H9 (cell line): ENCODE measurements at regions not wholly inside any gene's neighbourhood (a gene's known extent, or its start where the extent isn't known, plus 50 kb on each side); places are given as distances from the start of the nearest gene placed in this dataset.

Source experiments
- DNase-seq: peaks from one replicate; pipeline ENCODE4 v3.0.0-alpha.2; 2017
- H2AFZ ChIP-seq: one replicate; pipeline ENCODE4 v1.6.1; 2013; ENCODE audit warnings: mild to moderate bottlenecking, low read length, control low read depth, moderate library complexity
- H2AK5ac ChIP-seq: 2 replicates; pipeline ENCODE4 v1.6.1; 2013; ENCODE audit warnings: low read length, control low read depth, mixed read lengths; ENCODE audit not compliant: insufficient read length
- H2BK120ac ChIP-seq: one replicate; pipeline ENCODE4 v1.6.1; 2013; ENCODE audit warnings: low read depth, mild to moderate bottlenecking, low read length, control low read depth, inconsistent platforms; ENCODE audit not compliant: poor library complexity, severe bottlenecking
- H2BK12ac ChIP-seq: 2 replicates; pipeline ENCODE4 v1.6.1; 2013; ENCODE audit warnings: low read length, control low read depth, mixed read lengths, low read depth; ENCODE audit not compliant: insufficient read length
- H2BK15ac ChIP-seq: 2 replicates; pipeline ENCODE4 v1.6.1; 2013; ENCODE audit warnings: low read depth, low read length, control low read depth
- H2BK20ac ChIP-seq: one replicate; pipeline ENCODE4 v1.6.1; 2013; ENCODE audit warnings: low read depth, mild to moderate bottlenecking, low read length, control low read depth, inconsistent platforms; ENCODE audit not compliant: poor library complexity, severe bottlenecking
- H2BK5ac ChIP-seq: 2 replicates; pipeline ENCODE4 v1.6.1; 2013; ENCODE audit warnings: low read length, control low read depth, mixed read lengths; ENCODE audit not compliant: insufficient read length
- H3K14ac ChIP-seq: 2 replicates; pipeline ENCODE4 v1.6.1; 2013; ENCODE audit warnings: low read length, control low read depth; ENCODE audit not compliant: insufficient read depth
- H3K18ac ChIP-seq: 2 replicates; pipeline ENCODE4 v1.6.1; 2013; ENCODE audit warnings: low read depth, mild to moderate bottlenecking, mixed read lengths, low read length, control low read depth; ENCODE audit not compliant: insufficient read length
- H3K23ac ChIP-seq: 2 replicates; pipeline ENCODE4 v1.6.1; 2013; ENCODE audit warnings: low read length, control low read depth, mixed read lengths, low read depth; ENCODE audit not compliant: insufficient read length
- H3K23me2 ChIP-seq: 2 replicates; pipeline ENCODE4 v1.6.1; 2013; ENCODE audit warnings: low read depth, mild to moderate bottlenecking, mixed read lengths, low read length, control low read depth; ENCODE audit not compliant: insufficient read length, poor library complexity, severe bottlenecking
- H3K27ac ChIP-seq: 2 replicates; pipeline ENCODE4 v1.5.1; 2013; ENCODE audit warnings: low read length, control low read depth, mixed read lengths, low read depth; ENCODE audit not compliant: insufficient read length
- H3K27me3 ChIP-seq: 2 replicates; pipeline ENCODE4 v1.6.1; 2013; ENCODE audit warnings: low read length, control low read depth, inconsistent platforms; ENCODE audit not compliant: insufficient read depth
- H3K4ac ChIP-seq: 2 replicates; pipeline ENCODE4 v1.6.1; 2013; ENCODE audit warnings: low read depth, mild to moderate bottlenecking, control low read depth, inconsistent platforms, low read length, moderate library complexity
- H3K4me1 ChIP-seq: 2 replicates; pipeline ENCODE4 v1.6.1; 2013; ENCODE audit warnings: low read length, control low read depth, inconsistent platforms; ENCODE audit not compliant: insufficient read depth
- H3K4me2 ChIP-seq: 2 replicates; pipeline ENCODE4 v1.6.1; 2013; ENCODE audit warnings: low read length, control low read depth, mixed read lengths; ENCODE audit not compliant: insufficient read length, insufficient read depth
- H3K56ac ChIP-seq: 2 replicates; pipeline ENCODE4 v1.6.1; 2013; ENCODE audit warnings: low read depth, mild to moderate bottlenecking, mixed read lengths, low read length, control low read depth; ENCODE audit not compliant: insufficient read length
- H3K79me1 ChIP-seq: 2 replicates; pipeline ENCODE4 v1.6.1; 2013; ENCODE audit warnings: low read depth, mild to moderate bottlenecking, moderate library complexity, low read length, control low read depth, inconsistent platforms; ENCODE audit not compliant: insufficient read depth, poor library complexity, severe bottlenecking
- H3K79me2 ChIP-seq: 2 replicates; pipeline ENCODE4 v1.6.1; 2013; ENCODE audit warnings: low read length, control low read depth, inconsistent platforms; ENCODE audit not compliant: insufficient read depth
- H3K9ac ChIP-seq: 2 replicates; pipeline ENCODE4 v1.6.1; 2013; ENCODE audit warnings: low read length, control low read depth, mixed read lengths; ENCODE audit not compliant: insufficient read length; ENCODE audit errors: extremely low read depth
- H3K9me3 ChIP-seq: one replicate; pipeline ENCODE4 v1.6.1; 2013; ENCODE audit warnings: low read depth, low read length, inconsistent platforms; ENCODE audit not compliant: control insufficient read depth
- H3T11ph ChIP-seq: one replicate; pipeline ENCODE4 v1.6.1; 2013; ENCODE audit warnings: mild to moderate bottlenecking, low read length, control low read depth, inconsistent platforms
- H4K20me1 ChIP-seq: one replicate; pipeline ENCODE4 v1.6.1; 2013; ENCODE audit not compliant: control insufficient read depth, insufficient read length, insufficient read depth
- H4K5ac ChIP-seq: 2 replicates; pipeline ENCODE4 v1.6.1; 2013; ENCODE audit warnings: low read depth, mild to moderate bottlenecking, mixed read lengths, low read length, control low read depth; ENCODE audit not compliant: insufficient read length
- H4K8ac ChIP-seq: replicated peaks from 2 replicates; pipeline ENCODE4 v1.6.1; 2013; ENCODE audit warnings: low read length, control low read depth, mixed read lengths, low read depth; ENCODE audit not compliant: insufficient read length
- H4K91ac ChIP-seq: 2 replicates; pipeline ENCODE4 v1.6.1; 2013; ENCODE audit warnings: low read depth, mild to moderate bottlenecking, moderate library complexity, mixed read lengths, low read length, control low read depth; ENCODE audit not compliant: insufficient read length
- H3K27ac Mint-ChIP-seq, 3 experiments: 2 replicates in 2 of 3; 3 replicates in 1 of 3; pipeline ENCODE4 v1.8.0; 2020 to 2021; ENCODE audit warnings: mixed read lengths in 3 of 3, mild to moderate bottlenecking in 1 of 3, moderate library complexity in 1 of 3
- H3K27me3 Mint-ChIP-seq: 2 replicates; pipeline ENCODE4 v1.8.0; 2021; ENCODE audit warnings: low read depth, mild to moderate bottlenecking, moderate library complexity, mixed read lengths
- H3K36me3 Mint-ChIP-seq, 3 experiments: 2 replicates in 2 of 3; 3 replicates in 1 of 3; pipeline ENCODE4 v1.8.0; 2020 to 2021; ENCODE audit warnings: low read depth in 3 of 3, mixed read lengths in 3 of 3; ENCODE audit not compliant: insufficient read depth in 1 of 3
- H3K4me1 Mint-ChIP-seq, 2 experiments: 2 replicates each; pipeline ENCODE4 v1.8.0; 2020; ENCODE audit warnings: mixed read lengths in 2 of 2
- H3K4me3 Mint-ChIP-seq, 2 experiments: 2 replicates in 1 of 2; 3 replicates in 1 of 2; pipeline ENCODE4 v1.8.0; 2020 to 2021; ENCODE audit warnings: mild to moderate bottlenecking in 2 of 2, mixed read lengths in 2 of 2, moderate library complexity in 1 of 2
- H3K9me3 Mint-ChIP-seq, 2 experiments: 2 replicates in 1 of 2; 3 replicates in 1 of 2; pipeline ENCODE4 v1.8.0; 2020; ENCODE audit warnings: mild to moderate bottlenecking in 2 of 2, mixed read lengths in 2 of 2, moderate library complexity in 1 of 2
- CTCF ChIP-seq: fragments of 200-600 bp; sonication (generic); conservative IDR thresholded peaks from 3 replicates; pipeline ENCODE4 v1.8.0; 2021; ENCODE audit warnings: antibody characterized with exemption, mild to moderate bottlenecking
- WGBS: extraction: QIAGEN DNeasy Blood & Tissue Kit; methylation state at CpG from one replicate; pipeline ENCODE4 v1.1.7; 2013; ENCODE audit warnings: missing lambda C conversion rate, low lambda C conversion rate, mixed read lengths; ENCODE audit not compliant: insufficient read length; ENCODE audit errors: extremely low coverage; 5-methylcytosine and 5-hydroxymethylcytosine counted together

DNA sequence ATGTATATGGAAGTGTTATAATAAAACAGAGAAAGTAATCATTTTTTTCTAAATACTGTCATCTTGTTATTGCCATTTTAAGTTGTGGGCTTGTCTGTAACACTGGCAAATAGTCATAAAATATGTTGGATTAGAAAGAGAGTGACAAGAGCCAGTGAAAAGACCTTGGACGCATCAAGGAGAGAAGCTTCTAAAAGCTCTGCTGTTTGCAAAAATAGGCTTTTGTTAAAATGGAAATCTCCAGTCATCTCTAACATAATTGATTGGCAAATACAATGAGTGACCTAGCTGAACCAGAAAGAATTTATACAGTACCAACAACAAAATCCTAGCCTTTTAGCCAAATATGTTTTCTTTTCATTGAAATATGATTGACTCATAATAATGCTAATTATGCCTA, 245.8 kb upstream of the RMST start:
- Mint-ChIP-seq H3K4me1 (peaks cover 18% of the 10 kb centered on the region in 2 experiments), H3K27me3 (no peaks in the 10 kb centered on the region), H3K36me3 (no peaks in the 10 kb centered on the region), H3K9me3 (no peaks in the 10 kb centered on the region), H3K27ac (no peak overlapping the region), H3K4me3 (no peak overlapping the region)
- no peaks in the 10 kb centered on the region for H4K20me1 ChIP-seq
- H3K27me3 ChIP-seq = no peaks in the 10 kb centered on the region
- no peak overlapping the region for H3K56ac ChIP-seq
- no peak overlapping the region for H2BK20ac ChIP-seq
- no peak overlapping the region for H2BK12ac ChIP-seq
- no peak overlapping the region for H3K14ac ChIP-seq
- no peak overlapping the region for H3T11ph ChIP-seq
- no peak overlapping the region for H2AFZ ChIP-seq
- no peak overlapping the region for H3K9ac ChIP-seq
- H3K23me2 ChIP-seq = no peaks in the 10 kb centered on the region
- H4K5ac ChIP-seq = no peak overlapping the region
- H4K8ac ChIP-seq = no peak overlapping the region
- TF ChIP-seq CTCF = no peak
- no peak overlapping the region for H3K4me2 ChIP-seq
- H2BK5ac ChIP-seq = no peak overlapping the region
- H2BK120ac ChIP-seq = no peak overlapping the region
- H4K91ac ChIP-seq = no peak overlapping the region
- WGBS = no CpG with 5 or more reads among the region's 1 CpG
- H3K9me3 ChIP-seq = no peaks in the 10 kb centered on the region
- H2AK5ac ChIP-seq = no peak overlapping the region
- H3K23ac ChIP-seq = no peak overlapping the region
- H2BK15ac ChIP-seq = no peak overlapping the region
- no peak overlapping the region for H3K18ac ChIP-seq
- H3K79me1 ChIP-seq = no peaks in the 10 kb centered on the region
- H3K79me2 ChIP-seq = no peaks in the 10 kb centered on the region
- no peak overlapping the region for H3K27ac ChIP-seq
- no peak overlapping the region for H3K4ac ChIP-seq
- no peaks in the 10 kb centered on the region for H3K4me1 ChIP-seq
- DNase-seq = no peak
